GM18868 (cell line): ENCODE measurements at regions not wholly inside any gene's neighbourhood (a gene's known extent, or its start where the extent isn't known, plus 50 kb on each side); places are given as distances from the start of the nearest gene placed in this dataset.
A peak's percentile ranks its signal among the peaks of the same experiment; 100 is the strongest.

Experiments used
- ATAC-seq: cut with Tn5 transposase; IDR thresholded peaks from one replicate; pipeline ENCODE4 v1.9.1; 2021; ENCODE audit warnings: mild to moderate bottlenecking, moderate library complexity; ENCODE audit not compliant: unreplicated experiment

DNA sequence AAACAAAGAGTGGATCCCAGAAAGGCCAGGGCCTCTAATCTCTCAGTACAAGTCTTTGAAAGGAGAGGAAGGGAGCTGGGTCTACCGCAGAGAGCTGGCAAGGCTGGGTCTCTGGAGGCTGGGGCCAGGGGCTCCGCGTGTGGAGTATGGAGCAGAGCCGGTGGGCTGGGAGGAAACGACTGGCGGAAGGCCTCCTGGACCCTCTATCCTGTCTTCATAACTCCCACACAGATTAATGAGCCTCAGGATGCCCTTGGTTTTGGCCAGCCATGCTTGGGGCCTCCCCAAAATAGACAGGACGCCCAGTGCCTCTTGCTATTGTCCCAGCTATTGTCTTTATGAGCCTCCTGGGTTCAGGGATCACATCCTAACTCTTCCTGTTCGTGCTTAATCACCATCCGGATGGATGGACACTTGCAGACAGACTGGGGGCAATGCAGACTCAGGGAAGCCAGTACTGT lies 306.4 kb downstream of the DHX35 start:
- ATAC-seq = no peak

DNA sequence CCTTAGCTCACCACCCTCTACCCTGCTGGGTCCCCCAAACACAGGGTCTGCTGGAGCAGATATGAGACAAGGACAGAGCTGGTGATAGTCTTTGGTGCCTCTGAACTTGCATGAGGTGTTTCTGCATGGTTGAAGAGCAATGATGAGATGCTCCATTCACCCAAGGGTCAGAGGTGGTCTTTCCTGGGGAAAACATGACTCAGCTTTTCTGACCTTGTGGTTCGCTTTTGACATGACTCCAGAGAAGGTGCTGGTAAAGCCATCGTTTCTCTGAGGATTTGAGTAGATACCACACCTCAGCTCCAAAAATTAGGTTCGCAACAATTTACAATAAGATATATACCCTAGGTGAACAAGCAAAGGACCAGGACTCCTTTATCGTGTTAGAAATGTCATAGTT lies 304.8 kb downstream of the DHX35 start:
- no peak for ATAC-seq

DNA sequence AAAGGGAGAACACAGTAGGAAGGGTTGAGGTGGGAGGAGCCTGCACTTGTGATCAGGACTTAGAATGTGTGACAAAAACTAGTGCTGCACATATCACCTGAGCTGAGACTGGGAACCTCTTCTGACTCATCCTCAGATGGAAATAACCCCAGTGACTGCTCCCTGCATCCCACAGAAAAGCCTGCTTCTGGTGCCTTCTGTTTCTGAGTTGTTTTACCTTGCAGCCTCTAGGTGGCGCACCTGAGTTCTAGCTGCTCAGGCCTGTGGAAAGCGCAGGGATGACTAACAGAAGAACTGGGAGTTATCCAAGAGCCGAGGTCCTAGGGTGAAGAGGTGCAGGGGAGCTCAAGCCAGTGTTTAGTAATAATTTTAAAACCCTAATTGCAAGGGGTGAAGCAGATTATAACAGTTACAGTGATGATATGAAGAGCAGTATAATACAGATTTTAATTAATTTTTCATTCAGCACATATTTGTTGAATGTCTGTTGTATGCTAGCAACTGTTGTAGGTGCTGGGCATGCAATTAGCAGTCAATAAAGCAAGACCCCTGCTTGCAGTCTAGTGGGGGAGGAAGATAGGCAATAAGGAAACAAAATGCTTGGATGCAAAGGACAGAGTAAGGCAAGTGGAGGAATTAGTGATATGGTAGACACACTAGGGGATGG lies 302.5 kb downstream of the DHX35 start:
- ATAC-seq = peak; percentile 42

DNA sequence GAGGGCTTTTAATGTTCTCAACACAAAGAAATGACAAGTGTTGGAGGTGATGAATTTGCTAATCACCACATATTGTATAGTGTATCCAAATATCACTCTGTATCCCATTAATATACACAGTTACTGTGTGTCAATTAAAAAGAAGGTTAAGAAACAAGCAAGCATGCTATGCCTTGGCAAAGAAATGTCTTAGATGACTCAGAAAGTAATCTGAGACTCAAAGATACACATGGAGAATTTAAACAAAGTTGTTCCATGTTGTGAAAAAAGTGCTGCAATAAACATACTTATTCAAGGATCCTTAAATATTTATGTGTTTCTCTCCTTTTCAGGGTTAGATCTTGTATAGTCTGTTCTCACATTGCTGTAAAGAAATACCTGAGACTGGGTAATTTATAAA lies 300.9 kb downstream of the DHX35 start:
- ATAC-seq = no peak

DNA sequence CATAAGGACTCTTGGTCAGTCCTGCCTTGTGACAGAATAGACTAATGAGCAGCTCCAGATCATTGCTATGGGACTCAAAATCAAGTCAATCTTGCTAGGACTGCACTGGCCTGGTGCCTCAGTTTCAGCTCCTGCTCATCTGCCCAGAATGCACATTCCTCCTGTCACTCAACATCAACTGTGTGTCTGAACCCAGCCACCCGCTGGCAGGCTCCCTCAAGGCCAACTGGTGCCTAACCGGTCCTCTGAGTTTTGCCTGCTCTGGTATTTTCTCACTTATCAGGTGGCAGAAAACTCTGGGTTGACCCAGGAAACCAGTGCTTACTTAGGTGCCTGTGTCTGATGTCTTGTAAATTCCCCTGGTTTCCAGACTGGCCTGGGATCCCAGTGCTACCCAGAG lies 297.7 kb downstream of the DHX35 start:
- no peak for ATAC-seq

DNA sequence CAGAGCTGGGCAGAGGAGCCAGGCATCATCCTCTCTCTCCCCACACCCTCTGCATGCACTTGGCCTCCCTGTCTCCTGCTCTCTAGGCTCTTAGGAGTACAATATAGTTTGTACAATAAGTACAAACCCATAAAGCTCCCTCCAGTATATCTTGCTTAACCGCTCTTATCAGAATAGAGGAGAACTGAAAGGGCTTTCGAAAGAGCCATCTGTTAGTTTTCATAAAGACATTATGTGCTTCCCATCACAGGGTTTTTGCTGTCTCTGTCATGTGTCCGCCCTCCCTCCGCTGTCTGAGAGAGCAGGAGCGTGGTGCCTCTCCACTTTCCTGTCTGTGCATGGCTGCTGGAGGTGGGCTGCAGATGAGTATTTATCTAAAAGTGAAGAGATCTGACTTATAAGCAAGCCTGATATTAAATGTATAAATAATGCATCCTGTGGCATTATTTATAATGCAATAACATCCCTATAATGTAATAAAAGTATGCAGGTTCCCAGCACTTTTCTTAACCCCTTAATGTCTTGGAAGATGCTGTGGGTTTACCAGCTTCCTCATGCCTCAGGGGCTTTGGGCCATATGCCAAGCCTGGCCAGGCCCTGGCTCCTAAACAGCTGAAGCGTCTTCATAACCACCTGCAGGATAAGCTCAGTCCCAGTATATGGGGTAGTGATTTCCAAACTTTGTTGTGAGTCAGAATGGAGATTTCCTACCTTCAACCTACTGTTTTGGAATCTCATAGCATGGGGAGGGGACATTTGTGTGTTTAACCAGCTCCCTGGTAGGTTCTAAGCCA lies 297.1 kb downstream of the DHX35 start:
- ATAC-seq = no peak

DNA sequence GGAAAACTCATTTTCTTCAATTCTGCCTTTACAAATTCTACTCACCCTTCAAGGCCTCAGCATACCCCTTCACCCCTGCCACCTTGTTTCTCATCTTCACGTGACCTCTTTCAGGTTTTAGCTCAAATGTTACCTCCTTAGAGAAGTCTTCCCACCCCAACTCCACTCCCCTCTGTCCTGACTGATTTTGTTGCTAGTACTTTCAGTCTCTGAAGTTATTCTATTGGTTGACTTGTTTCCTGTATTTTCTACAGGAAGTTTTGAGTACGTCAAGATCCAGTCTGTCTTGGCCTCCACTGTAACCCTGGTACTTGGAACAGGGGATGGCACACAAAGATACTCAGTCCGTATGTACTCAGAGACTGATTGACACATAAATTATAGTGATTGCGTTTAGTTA lies 296.1 kb downstream of the DHX35 start:
- no peak for ATAC-seq

DNA sequence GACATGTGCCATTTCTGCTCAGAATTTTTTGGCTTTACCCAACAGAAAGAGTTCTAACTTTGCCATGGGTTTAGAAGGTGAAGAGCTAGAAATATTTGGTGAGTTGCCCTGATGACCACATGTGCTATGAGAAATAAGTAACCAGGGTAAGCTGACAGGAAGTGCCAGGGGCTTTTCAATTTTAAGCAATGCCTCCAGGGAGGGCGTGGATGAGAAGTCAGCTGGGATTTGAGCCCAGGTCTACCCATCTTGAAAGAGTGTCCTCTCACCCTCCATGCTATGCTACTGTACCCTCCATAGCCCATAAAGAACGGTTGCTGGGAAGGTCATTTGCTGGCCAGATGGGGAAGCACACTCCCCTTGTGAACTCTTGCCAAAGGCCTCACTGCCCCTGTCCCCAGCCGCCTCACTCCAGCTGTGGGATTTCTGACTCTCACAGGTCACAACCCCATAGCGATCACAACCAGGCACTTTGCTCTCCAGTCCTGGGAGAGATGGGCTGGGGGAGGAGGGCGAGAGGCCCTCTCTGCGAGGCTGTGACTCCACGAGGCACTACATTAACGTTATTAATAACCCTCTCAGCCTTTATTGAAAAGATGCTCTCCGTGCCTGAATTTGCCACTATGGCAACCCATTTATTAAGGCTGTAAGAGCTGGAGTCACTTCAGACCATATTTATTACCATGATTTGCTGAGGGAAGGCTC lies 291.1 kb downstream of the DHX35 start:
- ATAC-seq = no peak

DNA sequence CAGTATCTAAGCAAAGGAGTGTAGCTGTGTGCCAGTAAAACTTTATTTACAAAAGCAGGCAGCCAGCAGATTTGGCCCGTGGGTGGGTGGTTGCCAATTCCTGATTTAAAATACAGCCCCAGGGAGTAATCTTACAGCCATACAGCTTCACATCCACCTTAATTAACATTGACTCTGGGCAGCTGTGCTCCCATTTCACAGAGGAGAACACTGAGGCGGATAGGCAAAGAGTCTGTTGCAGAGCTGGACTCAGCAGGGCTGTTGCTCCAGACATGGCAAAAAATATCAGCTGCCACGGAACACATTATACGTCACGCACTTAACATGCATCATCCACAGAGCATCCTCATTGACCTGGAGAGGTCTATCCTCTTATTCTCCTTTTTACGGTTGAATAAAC lies 289.9 kb downstream of the DHX35 start:
- ATAC-seq = no peak

DNA sequence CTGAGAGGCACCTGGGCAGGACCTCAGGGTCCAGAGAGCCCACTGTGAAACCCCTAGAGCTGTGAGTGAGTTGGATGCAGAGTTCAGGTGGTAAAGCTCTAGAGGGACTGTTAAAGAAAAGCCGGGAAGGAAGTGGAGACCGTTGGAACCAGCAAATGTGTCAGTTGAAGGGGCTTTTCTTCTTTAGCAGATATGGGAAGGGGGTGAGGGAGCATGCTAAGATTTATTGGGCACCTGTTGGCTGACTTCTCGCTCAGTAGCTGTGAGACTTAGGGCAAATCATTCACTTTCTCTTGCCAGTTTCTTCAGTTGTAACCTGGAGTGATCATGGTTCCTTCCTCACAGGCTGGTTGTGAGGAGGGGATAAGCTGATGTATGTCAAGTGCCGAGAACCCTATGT lies 287.7 kb downstream of the DHX35 start:
- no peak for ATAC-seq

DNA sequence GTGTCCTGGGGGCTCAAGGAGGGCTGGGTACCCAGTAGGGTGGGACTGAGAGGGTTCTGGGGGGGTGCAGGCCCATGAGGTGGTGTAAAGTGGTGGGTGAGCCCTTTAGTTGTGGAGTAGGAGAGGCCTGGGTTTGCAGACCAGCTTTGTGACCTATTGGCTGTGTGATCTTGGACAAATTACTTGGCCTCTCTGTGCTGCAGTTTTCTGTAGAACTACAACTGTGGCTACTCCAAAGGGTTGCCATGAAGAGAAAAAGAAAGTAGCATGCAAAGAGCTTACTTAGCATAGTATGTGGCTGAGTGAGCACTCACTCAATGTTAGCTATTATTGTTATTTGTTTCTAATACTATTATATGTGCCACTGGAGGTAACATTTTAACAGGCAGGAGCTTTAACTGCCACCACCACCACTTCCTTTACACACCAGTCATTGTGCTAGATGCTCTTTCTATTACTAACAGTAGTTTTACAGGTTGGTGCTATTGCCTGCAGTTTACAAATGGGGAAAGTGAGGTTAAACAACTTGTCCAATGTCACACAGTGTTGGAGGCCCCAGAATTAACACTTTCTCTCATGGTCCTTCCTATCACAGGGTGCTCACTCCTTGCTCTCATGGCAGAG lies 286.8 kb downstream of the DHX35 start:
- no peak for ATAC-seq

DNA sequence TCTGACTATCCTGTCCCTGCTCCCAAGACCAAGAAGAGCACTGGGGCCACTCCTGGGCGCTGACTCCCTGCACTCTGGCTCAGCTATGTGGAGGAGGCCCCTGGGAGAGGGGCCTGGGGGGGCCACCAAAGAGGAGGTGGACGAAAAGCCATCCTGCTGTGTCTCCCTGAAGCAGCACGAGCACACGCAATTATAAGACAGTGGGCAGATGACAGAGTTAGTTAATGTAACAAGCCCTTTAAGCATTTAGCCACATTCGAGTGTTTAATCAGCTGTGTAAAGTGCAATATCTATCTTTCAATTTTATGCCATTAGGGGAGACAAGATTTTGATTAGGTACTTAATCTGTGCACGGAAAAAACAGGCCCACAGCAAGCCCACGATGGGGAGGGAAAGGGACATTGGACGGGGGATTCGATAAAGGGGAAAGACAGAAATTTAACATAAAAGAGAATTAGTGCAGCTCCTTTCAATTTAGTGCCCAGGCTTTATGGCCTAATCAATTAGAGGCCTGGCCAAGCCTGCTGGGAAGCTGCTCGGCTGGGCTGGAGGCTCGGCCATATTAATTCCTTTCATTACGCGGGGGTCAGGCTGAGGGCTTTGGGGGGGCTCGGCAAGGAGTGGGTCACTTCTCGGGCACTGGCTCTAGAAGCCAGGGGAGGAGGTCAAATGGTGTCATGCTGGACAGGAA lies 286.2 kb downstream of the DHX35 start:
- no peak for ATAC-seq

DNA sequence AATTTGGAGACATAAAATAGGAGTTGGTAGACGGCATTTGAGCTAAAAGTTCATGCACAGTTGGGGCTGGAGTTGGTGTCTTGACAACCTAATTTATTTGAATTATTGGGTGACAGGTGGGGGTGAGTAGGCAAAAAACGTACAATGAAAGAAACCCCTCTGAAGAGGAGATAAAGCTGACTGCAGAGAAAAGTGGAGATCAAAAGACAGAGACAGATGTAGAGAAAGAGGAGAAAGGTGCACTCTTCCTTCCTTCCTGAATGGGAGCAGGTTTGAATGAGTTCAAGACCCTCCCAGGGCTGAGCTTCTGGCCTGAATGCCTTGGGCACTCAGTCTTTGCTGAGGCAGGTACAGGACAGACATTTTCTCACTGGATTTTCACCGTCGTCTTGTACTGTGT lies 284.3 kb downstream of the DHX35 start:
- ATAC-seq = no peak

DNA sequence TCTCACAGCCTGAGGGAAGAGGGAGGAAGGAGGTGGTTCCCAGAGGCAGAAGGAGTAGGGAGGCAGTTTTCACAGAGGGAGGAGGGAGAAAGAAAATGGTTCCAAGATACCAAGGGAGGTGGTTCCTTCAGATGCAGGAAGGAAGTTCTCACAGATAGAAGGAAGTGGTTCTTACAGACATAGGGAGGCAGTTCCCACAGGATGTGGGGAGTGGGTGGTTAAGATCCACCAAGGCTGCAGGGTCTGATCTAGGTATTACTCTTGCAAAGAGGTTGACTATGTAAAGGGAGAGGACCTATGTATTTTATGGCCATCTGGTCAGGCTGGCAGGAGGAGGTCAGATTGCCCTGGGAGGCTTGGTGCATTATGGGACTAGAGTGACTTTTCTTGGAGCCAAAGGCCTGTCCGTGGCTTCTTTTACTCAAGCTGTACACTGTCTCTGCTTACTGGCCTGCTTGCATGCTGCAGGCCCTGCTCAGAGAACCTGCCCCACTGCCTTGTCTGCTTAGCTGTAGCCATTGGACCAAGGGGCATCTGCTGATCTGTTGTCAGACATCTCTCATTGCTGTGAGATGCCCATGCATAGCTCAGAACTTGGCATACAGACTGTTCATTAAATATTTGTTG lies 283.7 kb downstream of the DHX35 start:
- no peak for ATAC-seq

DNA sequence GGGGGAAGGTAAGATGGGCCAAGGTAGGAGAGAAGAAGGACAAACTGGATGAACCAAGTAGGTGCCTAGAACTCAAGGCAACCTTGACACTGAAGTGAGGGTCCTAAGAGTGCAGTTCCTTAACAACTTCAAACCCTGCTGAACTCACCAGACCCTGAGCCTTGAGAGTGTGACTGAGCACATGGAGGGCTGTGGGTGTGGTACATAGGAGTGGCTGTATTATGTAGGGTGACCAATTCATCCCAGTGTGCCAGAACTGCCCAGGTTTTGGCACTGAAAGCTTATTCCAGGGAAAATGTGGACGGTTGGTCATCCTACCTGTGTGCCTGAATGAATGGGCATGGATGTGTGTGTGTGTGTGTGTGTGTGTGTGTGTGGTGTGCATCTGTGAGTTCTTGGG lies 281.8 kb downstream of the DHX35 start:
- ATAC-seq = no peak

DNA sequence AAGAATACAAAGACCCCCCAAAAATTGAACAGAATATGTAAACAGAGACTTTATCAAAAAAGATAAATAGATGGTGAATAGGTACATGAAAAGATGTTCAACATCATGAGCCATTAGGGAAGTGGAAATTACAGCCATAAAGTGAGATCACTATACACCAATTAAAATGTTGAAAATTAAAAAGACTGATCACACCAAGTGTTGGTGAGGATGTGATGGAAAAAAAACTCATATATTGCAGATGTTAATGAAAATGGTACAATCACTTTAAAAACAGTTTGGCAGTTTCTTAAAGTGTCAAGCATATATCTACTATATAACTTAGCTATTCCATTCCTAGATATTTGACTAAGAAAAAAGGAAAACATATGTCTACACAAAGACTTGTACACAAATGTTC lies 280.5 kb downstream of the DHX35 start:
- ATAC-seq = no peak

DNA sequence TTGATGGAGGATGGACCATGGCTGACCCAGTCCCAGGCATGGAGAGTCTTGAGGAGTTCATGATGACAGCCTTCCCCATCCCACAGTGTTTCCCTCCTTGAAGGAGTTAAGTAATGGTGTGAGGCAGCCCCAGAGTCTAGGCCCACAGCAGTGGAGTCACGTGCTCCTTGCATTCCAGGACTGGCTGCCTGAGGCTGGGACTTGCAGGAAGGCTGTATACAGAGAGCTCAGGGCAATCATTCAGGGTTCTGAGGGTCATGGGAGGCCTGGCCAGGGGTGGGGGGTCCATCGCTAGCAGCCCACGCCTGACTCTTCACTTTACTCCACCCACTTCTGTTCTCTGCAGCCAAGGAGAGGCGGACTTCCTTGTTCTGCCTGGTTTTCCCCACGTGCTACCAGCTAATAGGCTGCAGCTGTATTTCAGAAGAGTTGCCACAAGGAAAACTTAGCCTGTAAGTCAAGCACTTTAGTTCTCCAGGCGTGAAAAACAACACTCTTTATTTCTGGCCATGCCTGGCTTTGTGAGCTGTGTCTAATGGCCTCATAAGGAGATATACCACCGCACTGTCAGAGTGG lies 272.5 kb downstream of the DHX35 start:
- ATAC-seq = no peak

DNA sequence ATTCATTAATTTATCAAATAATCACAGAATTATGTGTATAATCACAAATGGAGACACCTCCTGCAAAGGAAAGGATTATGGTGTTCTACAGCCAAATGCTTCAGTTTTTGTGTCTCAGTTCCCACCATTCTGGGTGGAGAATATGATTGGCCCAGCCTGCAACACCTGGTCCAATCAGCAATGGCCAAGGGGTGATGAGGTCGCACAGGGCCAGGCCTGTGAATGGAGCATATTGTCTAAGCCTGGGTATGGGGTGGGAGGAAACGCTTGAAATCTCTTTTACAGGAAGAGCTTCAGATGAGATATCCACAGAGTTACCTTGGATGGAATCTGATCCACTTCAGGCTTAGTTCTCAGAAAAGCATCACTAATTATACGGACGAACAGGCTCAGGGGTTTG lies 271.6 kb downstream of the DHX35 start:
- no peak for ATAC-seq

DNA sequence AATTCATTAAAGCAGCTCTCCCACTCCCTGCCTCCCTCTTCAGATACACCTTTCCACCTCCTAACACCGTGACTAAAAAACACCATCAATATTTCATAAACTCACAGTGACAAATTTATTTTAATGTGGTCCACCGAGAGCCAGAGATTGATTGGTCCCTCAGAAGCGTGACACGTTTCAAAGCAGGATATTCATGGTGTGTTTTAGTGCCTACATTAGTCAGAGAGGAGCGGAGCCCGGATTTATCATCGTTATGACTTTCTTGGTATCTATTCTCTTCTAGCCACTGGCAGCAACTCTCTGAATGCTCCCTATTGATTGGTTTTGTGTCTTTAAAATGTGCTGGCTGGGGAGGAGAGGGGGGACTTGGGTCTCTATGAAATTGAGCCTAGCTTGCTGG lies 265.3 kb downstream of the DHX35 start:
- ATAC-seq = no peak

DNA sequence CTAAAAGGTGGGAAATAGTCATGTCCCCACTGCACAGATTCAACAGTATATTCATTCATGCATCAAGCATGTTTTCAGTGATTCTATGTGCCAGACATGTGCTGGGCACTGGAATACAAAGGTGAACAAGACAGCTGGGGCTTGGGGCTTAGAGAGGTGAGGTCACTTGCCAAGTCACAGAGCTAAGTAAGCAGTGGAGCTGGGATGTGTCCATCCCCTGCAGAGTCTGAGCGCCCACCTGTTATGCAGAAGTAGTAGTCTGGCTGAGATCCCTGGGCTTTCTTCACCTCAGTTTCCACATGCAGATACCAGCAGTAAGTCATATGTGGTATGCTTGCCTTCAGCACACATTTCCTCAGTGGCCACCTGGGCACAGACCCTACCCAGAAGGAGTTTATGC lies 263.8 kb downstream of the DHX35 start:
- no peak for ATAC-seq
